ENCODE measurements at regions not wholly inside any gene's neighbourhood (a gene's known extent, or its start where the extent isn't known, plus 50 kb on each side); places are given as distances from the start of the nearest gene placed in this dataset.
"Not testable (repeated sequence)": the region's sequence is repeated elsewhere in the genome, so short reads cannot be mapped to it uniquely, and the experiment has no call there.

DNA sequence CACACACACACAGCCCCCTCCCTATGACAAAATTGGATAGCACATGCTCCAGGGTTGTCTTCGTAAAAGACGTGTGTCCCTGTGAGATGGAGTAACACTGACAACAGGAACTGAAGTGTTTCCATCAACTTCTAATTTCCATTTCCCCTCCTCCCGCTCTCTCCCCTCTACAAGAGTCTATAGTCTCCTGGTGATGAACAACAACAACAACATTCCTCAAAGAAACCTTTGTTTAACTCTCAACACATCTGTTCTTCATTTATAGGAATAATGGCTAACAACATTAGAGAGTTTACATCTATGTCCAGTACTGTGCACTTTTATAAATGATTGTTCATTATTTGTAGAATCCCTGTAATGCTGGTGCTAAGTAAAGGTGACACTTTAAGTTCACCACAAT, 205.8 kb upstream of the SSTR4 start:
- Histone ChIP-seq H3K27me3 (ENCODE audit: control insufficient read depth in 4 of 4, insufficient read depth in 4 of 4, low read length in 3 of 4) (peaks cover 0 to 2% (median 0%) of the 10 kb centered on the region in 4 donors), H3K4me1 (ENCODE audit: control insufficient read depth in 4 of 4, insufficient read depth in 4 of 4, low read length in 3 of 4) (no peaks in the 10 kb centered on the region), H3K4me3 (ENCODE audit: low read depth in 1 of 3, low read length in 3 of 3) (no peak overlapping the region), H3K9ac (ENCODE audit: low read depth in 1 of 2, low read length in 2 of 2) (no peak overlapping the region), H3K27ac (ENCODE audit: low read depth in 1 of 2, low read length in 2 of 2) (no peak overlapping the region), H3K9me3 (ENCODE audit: control insufficient read depth in 4 of 4, low read length in 3 of 4) (no peaks in the 10 kb centered on the region), H3K36me3 (ENCODE audit: control insufficient read depth in 4 of 4, insufficient read depth in 3 of 4, low read depth in 1 of 4, low read length in 3 of 4) (no peaks in the 10 kb centered on the region)
- 76% methylated on average over 3 of the region's 3 CpGs for WGBS
- DNase-seq (ENCODE audit: low spot score), result no peak
- TF ChIP-seq NR2F2 (IDR thresholded peaks at IDR 0.05) (no peak), RAD21 (IDR thresholded peaks at IDR 0.05) (no peak), GABPA (IDR thresholded peaks at IDR 0.05 in 1 of 2, conservative IDR thresholded peaks at IDR 0.05 in 1 of 2) (no peak), RXRA (IDR thresholded peaks at IDR 0.05) (no peak), FOXA2 (IDR thresholded peaks at IDR 0.05) (no peak)
- TF ChIP-seq, protein P1, sequence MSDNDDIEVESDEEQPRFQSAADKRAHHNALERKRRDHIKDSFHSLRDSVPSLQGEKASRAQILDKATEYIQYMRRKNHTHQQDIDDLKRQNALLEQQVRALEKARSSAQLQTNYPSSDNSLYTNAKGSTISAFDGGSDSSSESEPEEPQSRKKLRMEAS (IDR thresholded peaks at IDR 0.05), result no peak

DNA sequence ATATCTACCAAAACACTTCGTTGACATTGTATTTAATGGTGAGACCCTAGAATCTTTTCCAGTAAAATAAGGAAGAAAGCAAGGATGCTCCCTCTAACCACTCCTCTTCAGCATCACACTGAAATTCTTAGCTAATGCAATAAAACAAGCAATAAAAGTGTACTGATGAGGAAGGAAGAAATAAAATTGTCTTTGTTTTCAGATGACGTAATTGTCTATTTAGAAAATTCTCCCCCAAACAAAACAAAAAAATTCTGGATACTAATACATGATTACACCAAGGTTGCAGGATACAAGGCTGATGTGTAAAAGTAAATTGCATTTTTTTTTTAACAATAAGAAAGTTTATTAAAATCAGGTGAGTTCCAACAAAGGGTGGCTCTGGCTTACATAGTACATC, 205.0 kb upstream of the SSTR4 start:
- H3K27ac ChIP-seq (ENCODE audit: low read depth in 1 of 2, low read length in 2 of 2), result no peak overlapping the region
- no peak overlapping the region for H3K4me3 ChIP-seq (ENCODE audit: low read depth in 1 of 3, low read length in 3 of 3)
- no peaks in the 10 kb centered on the region for H3K9me3 ChIP-seq (ENCODE audit: control insufficient read depth in 4 of 4, low read length in 3 of 4)
- no peak for DNase-seq (ENCODE audit: low spot score)
- TF ChIP-seq HNF4G (IDR thresholded peaks at IDR 0.05) (no peak), TAF1 (conservative IDR thresholded peaks at IDR 0.05) (no peak), FOXA2 (IDR thresholded peaks at IDR 0.05) (no peak)
- TF ChIP-seq, protein P2, sequence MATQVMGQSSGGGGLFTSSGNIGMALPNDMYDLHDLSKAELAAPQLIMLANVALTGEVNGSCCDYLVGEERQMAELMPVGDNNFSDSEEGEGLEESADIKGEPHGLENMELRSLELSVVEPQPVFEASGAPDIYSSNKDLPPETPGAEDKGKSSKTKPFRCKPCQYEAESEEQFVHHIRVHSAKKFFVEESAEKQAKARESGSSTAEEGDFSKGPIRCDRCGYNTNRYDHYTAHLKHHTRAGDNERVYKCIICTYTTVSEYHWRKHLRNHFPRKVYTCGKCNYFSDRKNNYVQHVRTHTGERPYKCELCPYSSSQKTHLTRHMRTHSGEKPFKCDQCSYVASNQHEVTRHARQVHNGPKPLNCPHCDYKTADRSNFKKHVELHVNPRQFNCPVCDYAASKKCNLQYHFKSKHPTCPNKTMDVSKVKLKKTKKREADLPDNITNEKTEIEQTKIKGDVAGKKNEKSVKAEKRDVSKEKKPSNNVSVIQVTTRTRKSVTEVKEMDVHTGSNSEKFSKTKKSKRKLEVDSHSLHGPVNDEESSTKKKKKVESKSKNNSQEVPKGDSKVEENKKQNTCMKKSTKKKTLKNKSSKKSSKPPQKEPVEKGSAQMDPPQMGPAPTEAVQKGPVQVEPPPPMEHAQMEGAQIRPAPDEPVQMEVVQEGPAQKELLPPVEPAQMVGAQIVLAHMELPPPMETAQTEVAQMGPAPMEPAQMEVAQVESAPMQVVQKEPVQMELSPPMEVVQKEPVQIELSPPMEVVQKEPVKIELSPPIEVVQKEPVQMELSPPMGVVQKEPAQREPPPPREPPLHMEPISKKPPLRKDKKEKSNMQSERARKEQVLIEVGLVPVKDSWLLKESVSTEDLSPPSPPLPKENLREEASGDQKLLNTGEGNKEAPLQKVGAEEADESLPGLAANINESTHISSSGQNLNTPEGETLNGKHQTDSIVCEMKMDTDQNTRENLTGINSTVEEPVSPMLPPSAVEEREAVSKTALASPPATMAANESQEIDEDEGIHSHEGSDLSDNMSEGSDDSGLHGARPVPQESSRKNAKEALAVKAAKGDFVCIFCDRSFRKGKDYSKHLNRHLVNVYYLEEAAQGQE (IDR thresholded peaks at IDR 0.05), result no peak
- no peaks in the 10 kb centered on the region for H3K4me1 ChIP-seq (ENCODE audit: control insufficient read depth in 4 of 4, insufficient read depth in 4 of 4, low read length in 3 of 4)
- 37% methylated on average over 2 of the region's 2 CpGs for WGBS
- H3K36me3 ChIP-seq (ENCODE audit: control insufficient read depth in 4 of 4, insufficient read depth in 3 of 4, low read depth in 1 of 4, low read length in 3 of 4), result no peaks in the 10 kb centered on the region
- H3K9ac ChIP-seq (ENCODE audit: low read depth in 1 of 2, low read length in 2 of 2), result no peak overlapping the region
- peaks cover 0 to 2% (median 0%) of the 10 kb centered on the region in 4 donors for H3K27me3 ChIP-seq (ENCODE audit: control insufficient read depth in 4 of 4, insufficient read depth in 4 of 4, low read length in 3 of 4)

DNA sequence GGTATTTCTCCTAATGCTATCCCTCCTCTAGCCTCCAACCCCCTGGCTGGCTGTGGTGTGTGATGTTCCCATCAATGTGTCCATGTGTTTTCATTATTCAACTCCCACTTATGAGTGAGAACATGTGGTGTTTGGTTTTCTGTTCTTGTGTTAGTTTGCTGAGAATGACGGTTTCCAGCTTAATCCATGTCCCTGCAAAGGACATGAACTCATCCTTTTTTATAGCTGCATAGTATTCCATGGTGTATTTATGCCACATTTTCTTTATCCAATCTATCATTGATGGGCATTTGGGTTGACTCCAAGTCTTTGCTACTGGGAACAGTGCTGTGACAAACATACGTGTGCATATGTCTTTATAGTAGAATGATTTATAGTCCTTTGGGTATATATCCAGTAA, 204.4 kb upstream of the SSTR4 start:
- not testable (repeated sequence) for DNase-seq (ENCODE audit: low spot score); H3K27ac ChIP-seq (ENCODE audit: low read depth in 1 of 2, low read length in 2 of 2)
- WGBS, result 76% methylated on average over 2 of the region's 2 CpGs

DNA sequence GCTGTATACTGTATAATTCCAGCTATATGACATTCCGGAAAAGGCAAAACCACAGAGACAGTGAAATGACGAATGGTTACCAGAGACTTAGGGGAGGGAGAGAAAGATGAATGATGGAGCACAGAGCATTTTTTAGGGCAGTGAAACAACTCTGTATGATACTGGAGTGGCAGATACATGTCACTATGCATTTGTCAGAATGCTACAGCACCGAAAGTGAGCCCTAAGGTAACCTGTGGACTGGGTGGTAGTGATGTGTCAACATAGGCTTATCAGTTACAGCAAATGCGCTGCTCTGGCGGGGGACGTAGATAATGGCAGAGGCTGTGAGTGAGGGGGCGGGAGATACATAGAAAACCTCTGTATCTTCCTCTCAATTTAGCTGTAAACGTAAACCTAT, 201.3 kb upstream of the SSTR4 start:
- no peak for DNase-seq (ENCODE audit: low spot score)
- Histone ChIP-seq H3K36me3 (ENCODE audit: control insufficient read depth in 4 of 4, insufficient read depth in 3 of 4, low read depth in 1 of 4, low read length in 3 of 4) (no peaks in the 10 kb centered on the region), H3K4me3 (ENCODE audit: low read depth in 1 of 3, low read length in 3 of 3) (no peak overlapping the region), H3K9ac (ENCODE audit: low read depth in 1 of 2, low read length in 2 of 2) (no peak overlapping the region), H3K9me3 (ENCODE audit: control insufficient read depth in 4 of 4, low read length in 3 of 4) (no peaks in the 10 kb centered on the region), H3K4me1 (ENCODE audit: control insufficient read depth in 4 of 4, insufficient read depth in 4 of 4, low read length in 3 of 4) (no peaks in the 10 kb centered on the region), H3K27me3 (ENCODE audit: control insufficient read depth in 4 of 4, insufficient read depth in 4 of 4, low read length in 3 of 4) (peaks cover 0 to 2% (median 0%) of the 10 kb centered on the region in 4 donors), H3K27ac (ENCODE audit: low read depth in 1 of 2, low read length in 2 of 2) (no peak overlapping the region)
- TF ChIP-seq, protein P2 (IDR thresholded peaks at IDR 0.05), result no peak
- TF ChIP-seq TAF1 (conservative IDR thresholded peaks at IDR 0.05), result no peak
- no peak for TF ChIP-seq FOXA2 (IDR thresholded peaks at IDR 0.05)
- 48% methylated on average over 8 of the region's 8 CpGs for WGBS

More for the DNA sequence above, 204.4 kb upstream of the SSTR4 start:
- H3K36me3 ChIP-seq (ENCODE audit: control insufficient read depth in 4 of 4, insufficient read depth in 3 of 4, low read depth in 1 of 4, low read length in 3 of 4); H3K27me3 ChIP-seq (ENCODE audit: control insufficient read depth in 4 of 4, insufficient read depth in 4 of 4, low read length in 3 of 4); H3K9ac ChIP-seq (ENCODE audit: low read depth in 1 of 2, low read length in 2 of 2); H3K9me3 ChIP-seq (ENCODE audit: control insufficient read depth in 4 of 4, low read length in 3 of 4); H3K4me1 ChIP-seq (ENCODE audit: control insufficient read depth in 4 of 4, insufficient read depth in 4 of 4, low read length in 3 of 4); H3K4me3 ChIP-seq (ENCODE audit: low read depth in 1 of 3, low read length in 3 of 3): not testable (repeated sequence)
